ENCODE measurements at regions not wholly inside any gene's neighbourhood (a gene's known extent, or its start where the extent isn't known, plus 50 kb on each side); places are given as distances from the start of the nearest gene placed in this dataset.

GRCh38 chr21:24976238-24976637, 631.0 kb downstream of the MRPL39 start:
- TF ChIP-seq CTCF (conservative IDR thresholded peaks at IDR 0.05; ENCODE audit: low read depth, low read length): no peak
- no peak for TF ChIP-seq POLR2A (IDR thresholded peaks at IDR 0.05; ENCODE audit: low read depth, low read length)
- TF ChIP-seq SMC3 (IDR thresholded peaks at IDR 0.05; ENCODE audit: low read depth, low read length): no peak
- TF ChIP-seq MAFK (IDR thresholded peaks at IDR 0.05; ENCODE audit: low read depth, low read length): no peak

All from IMR-90 (cell line).